ENCODE measurements at regions not wholly inside any gene's neighbourhood (a gene's known extent, or its start where the extent isn't known, plus 50 kb on each side); places are given as distances from the start of the nearest gene placed in this dataset.
"Not testable (repeated sequence)": the region's sequence is repeated elsewhere in the genome, so short reads cannot be mapped to it uniquely, and the experiment has no call there.

DNA sequence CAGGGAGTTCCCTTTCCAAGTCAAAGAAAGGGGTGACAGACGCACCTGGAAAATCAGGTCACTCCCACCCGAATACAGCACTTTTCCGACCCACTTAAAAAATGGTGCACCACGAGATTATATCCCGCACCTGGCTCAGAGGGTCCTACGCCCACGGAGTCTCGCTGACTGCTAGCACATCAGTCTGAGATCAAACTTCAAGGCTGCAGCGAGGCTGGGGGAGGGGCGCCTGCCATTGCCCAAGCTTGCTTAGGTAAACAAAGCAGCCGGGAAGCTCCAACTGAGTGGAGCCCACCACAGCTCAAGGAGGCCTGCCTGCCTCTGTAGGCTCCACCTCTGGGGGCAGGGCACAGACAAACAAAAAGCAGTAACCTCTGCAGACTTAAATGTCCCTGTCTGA is 277.8 kb upstream of the ARHGAP42 start:
- H3K36me3 ChIP-seq (ENCODE audit: control insufficient read depth in 1 of 2, insufficient read depth in 2 of 2, low read length in 2 of 2); H3K9me2 ChIP-seq (ENCODE audit: insufficient read depth); H3K4me3 ChIP-seq (replicated peaks in 1 of 2; ENCODE audit: low read depth in 1 of 2, low read length in 2 of 2); H3K4me2 ChIP-seq (ENCODE audit: low read length); BruUV-seq (replicated peaks); POLR2A ChIA-PET; intact Hi-C loops (cut with micrococcal nuclease); H3K79me2 ChIP-seq (ENCODE audit: insufficient read depth, low read length); H3K27me3 ChIP-seq (ENCODE audit: insufficient read depth, low read length); RAD21 ChIA-PET (ENCODE audit: low non-redundant PET in 1 of 2, low total read pairs in 2 of 2, uncharacterized antibody in 2 of 2, unreplicated experiment in 2 of 2); DNase-seq (ENCODE audit: low read depth, low spot score); CTCF ChIA-PET; H2AFZ ChIP-seq (ENCODE audit: low read depth, low read length, poor library complexity, severe bottlenecking); ATAC-seq; H3K9ac ChIP-seq (ENCODE audit: low read length); H4K20me1 ChIP-seq (ENCODE audit: insufficient read depth); H3K4me1 ChIP-seq (ENCODE audit: control insufficient read depth in 1 of 2, insufficient read depth in 2 of 2, low read length in 2 of 2); H3K9me3 ChIP-seq (ENCODE audit: control insufficient read depth in 1 of 2, insufficient read depth in 1 of 2, low read depth in 1 of 2, low read length in 2 of 2); H3K27ac ChIP-seq (ENCODE audit: low read depth, low read length): not testable (repeated sequence)

DNA sequence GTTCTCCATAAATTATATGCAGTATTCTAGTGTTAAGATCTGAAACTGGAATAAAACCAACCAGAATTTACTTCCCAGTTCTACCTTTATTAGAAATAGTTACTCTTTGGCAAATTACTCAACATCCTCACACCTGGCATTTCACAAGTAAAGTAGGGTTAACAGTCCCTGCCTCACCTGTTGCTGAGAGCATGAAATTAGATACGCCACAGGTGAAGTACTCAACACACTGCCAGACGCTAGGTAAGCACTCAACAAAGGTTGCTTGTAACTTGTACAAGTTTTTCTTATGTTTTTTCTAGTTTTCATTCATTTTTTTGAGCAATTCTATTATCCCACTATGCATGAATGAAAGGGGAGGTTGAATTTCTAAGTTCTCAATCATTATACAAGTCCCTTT is 267.6 kb upstream of the ARHGAP42 start:
- H3K4me2 ChIP-seq (ENCODE audit: low read length): no peak overlapping the region
- DNase-seq (ENCODE audit: low read depth, low spot score) (no peak), ATAC-seq (no peak)
- H4K20me1 ChIP-seq (ENCODE audit: insufficient read depth): no peaks in the 10 kb centered on the region
- TF ChIP-seq EGR1 (IDR thresholded peaks at IDR 0.05; ENCODE audit: low read depth) (no peak), JUND (IDR thresholded peaks at IDR 0.05) (no peak), EZH2phosphoT487 (IDR thresholded peaks at IDR 0.05; ENCODE audit: borderline replicate concordance) (no peak), TCF7L2 (IDR thresholded peaks at IDR 0.05; ENCODE audit: borderline replicate concordance, extremely low read depth, insufficient read depth, insufficient read length) (no peak), ZFX (IDR thresholded peaks at IDR 0.05) (no peak), CBX3 (IDR thresholded peaks at IDR 0.05; ENCODE audit: low read depth) (no peak), POLR2A (IDR thresholded peaks at IDR 0.05; ENCODE audit: borderline replicate concordance, extremely low read depth, insufficient read depth, insufficient read length) (no peak), SRF (IDR thresholded peaks at IDR 0.05; ENCODE audit: low read depth) (no peak), SP1 (IDR thresholded peaks at IDR 0.05; ENCODE audit: low read depth) (no peak), YY1 (IDR thresholded peaks at IDR 0.05; ENCODE audit: extremely low read depth, insufficient replicate concordance, low read depth, low read length) (no peak), POLR2AphosphoS5 (IDR thresholded peaks at IDR 0.05; ENCODE audit: low read depth, low read length) (no peak), ZNF274 (IDR thresholded peaks at IDR 0.05; ENCODE audit: low read depth, low read length) (no peak), RAD21 (IDR thresholded peaks at IDR 0.05; ENCODE audit: low read depth) (no peak), SIN3A (IDR thresholded peaks at IDR 0.05; ENCODE audit: low read depth) (no peak), ELF1 (IDR thresholded peaks at IDR 0.05; ENCODE audit: borderline replicate concordance, low read depth) (no peak), EZH2 (IDR thresholded peaks at IDR 0.05) (no peak)
- TF ChIP-seq, protein P1, sequence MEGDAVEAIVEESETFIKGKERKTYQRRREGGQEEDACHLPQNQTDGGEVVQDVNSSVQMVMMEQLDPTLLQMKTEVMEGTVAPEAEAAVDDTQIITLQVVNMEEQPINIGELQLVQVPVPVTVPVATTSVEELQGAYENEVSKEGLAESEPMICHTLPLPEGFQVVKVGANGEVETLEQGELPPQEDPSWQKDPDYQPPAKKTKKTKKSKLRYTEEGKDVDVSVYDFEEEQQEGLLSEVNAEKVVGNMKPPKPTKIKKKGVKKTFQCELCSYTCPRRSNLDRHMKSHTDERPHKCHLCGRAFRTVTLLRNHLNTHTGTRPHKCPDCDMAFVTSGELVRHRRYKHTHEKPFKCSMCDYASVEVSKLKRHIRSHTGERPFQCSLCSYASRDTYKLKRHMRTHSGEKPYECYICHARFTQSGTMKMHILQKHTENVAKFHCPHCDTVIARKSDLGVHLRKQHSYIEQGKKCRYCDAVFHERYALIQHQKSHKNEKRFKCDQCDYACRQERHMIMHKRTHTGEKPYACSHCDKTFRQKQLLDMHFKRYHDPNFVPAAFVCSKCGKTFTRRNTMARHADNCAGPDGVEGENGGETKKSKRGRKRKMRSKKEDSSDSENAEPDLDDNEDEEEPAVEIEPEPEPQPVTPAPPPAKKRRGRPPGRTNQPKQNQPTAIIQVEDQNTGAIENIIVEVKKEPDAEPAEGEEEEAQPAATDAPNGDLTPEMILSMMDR (IDR thresholded peaks at IDR 0.05 in 2 of 3, conservative IDR thresholded peaks at IDR 0.05 in 1 of 3; ENCODE audit: borderline replicate concordance in 1 of 3, insufficient read depth in 1 of 3, low read depth in 2 of 3, low read length in 2 of 3): no peak
- TF ChIP-seq, protein P2, sequence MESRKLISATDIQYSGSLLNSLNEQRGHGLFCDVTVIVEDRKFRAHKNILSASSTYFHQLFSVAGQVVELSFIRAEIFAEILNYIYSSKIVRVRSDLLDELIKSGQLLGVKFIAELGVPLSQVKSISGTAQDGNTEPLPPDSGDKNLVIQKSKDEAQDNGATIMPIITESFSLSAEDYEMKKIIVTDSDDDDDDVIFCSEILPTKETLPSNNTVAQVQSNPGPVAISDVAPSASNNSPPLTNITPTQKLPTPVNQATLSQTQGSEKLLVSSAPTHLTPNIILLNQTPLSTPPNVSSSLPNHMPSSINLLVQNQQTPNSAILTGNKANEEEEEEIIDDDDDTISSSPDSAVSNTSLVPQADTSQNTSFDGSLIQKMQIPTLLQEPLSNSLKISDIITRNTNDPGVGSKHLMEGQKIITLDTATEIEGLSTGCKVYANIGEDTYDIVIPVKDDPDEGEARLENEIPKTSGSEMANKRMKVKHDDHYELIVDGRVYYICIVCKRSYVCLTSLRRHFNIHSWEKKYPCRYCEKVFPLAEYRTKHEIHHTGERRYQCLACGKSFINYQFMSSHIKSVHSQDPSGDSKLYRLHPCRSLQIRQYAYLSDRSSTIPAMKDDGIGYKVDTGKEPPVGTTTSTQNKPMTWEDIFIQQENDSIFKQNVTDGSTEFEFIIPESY (IDR thresholded peaks at IDR 0.05; ENCODE audit: extremely low read depth, insufficient replicate concordance, low read length): no peak
- TF ChIP-seq, protein P3, sequence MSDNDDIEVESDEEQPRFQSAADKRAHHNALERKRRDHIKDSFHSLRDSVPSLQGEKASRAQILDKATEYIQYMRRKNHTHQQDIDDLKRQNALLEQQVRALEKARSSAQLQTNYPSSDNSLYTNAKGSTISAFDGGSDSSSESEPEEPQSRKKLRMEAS (IDR thresholded peaks at IDR 0.05): no peak
- TF ChIP-seq, protein P4, sequence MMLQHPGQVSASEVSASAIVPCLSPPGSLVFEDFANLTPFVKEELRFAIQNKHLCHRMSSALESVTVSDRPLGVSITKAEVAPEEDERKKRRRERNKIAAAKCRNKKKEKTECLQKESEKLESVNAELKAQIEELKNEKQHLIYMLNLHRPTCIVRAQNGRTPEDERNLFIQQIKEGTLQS (IDR thresholded peaks at IDR 0.05): no peak
- CTCF ChIA-PET: no interaction called here
- intact Hi-C loops (cut with micrococcal nuclease): no loop called here
- no peaks in the 10 kb centered on the region for H3K4me1 ChIP-seq (ENCODE audit: control insufficient read depth in 1 of 2, insufficient read depth in 2 of 2, low read length in 2 of 2)
- no peaks in the 10 kb centered on the region for H3K27me3 ChIP-seq (ENCODE audit: insufficient read depth, low read length)
- no peaks in the 10 kb centered on the region for H3K9me3 ChIP-seq (ENCODE audit: control insufficient read depth in 1 of 2, insufficient read depth in 1 of 2, low read depth in 1 of 2, low read length in 2 of 2)
- H2AFZ ChIP-seq (ENCODE audit: low read depth, low read length, poor library complexity, severe bottlenecking): no peak overlapping the region
- H3K27ac ChIP-seq (ENCODE audit: low read depth, low read length): no peak overlapping the region
- H3K36me3 ChIP-seq (ENCODE audit: control insufficient read depth in 1 of 2, insufficient read depth in 2 of 2, low read length in 2 of 2): no peaks in the 10 kb centered on the region
- no peak overlapping the region for H3K4me3 ChIP-seq (replicated peaks in 1 of 2; ENCODE audit: low read depth in 1 of 2, low read length in 2 of 2)
- no peaks in the 10 kb centered on the region for H3K79me2 ChIP-seq (ENCODE audit: insufficient read depth, low read length)
- POLR2A ChIA-PET: no interaction called here
- no peaks in the 10 kb centered on the region for H3K9me2 ChIP-seq (ENCODE audit: insufficient read depth)
- RAD21 ChIA-PET (ENCODE audit: low non-redundant PET in 1 of 2, low total read pairs in 2 of 2, uncharacterized antibody in 2 of 2, unreplicated experiment in 2 of 2): no interaction called here
- no TSS peak for BruUV-seq (replicated peaks)
- H3K9ac ChIP-seq (ENCODE audit: low read length): no peak overlapping the region
